Activated CD4-positive, CD25-positive, alpha-beta regulatory T cell (primary cell): ENCODE measurements at regions not wholly inside any gene's neighbourhood (a gene's known extent, or its start where the extent isn't known, plus 50 kb on each side); places are given as distances from the start of the nearest gene placed in this dataset.

Experiments used
- DNase-seq, 4 experiments: peaks; one replicate each; lab custom pipeline; 2025; lab: John Stamatoyannopoulos, UW

GRCh38 chr10:131802156-131802915 is 98.5 kb upstream of the PPP2R2D start:
- no peak for DNase-seq

GRCh38 chr10:131802996-131803395 is 97.8 kb upstream of the PPP2R2D start:
- DNase-seq = no peak

- DNase-seq = no peak
Measured at GRCh38 chr10:131803860-131804425, 96.9 kb upstream of the PPP2R2D start.

- no peak for DNase-seq
Measured at GRCh38 chr10:131804551-131805295, 96.1 kb upstream of the PPP2R2D start.

- DNase-seq = no peak
Measured at GRCh38 chr10:131805696-131806095, 95.1 kb upstream of the PPP2R2D start.

GRCh38 chr10:131806146-131806545 is 94.7 kb upstream of the PPP2R2D start:
- DNase-seq = no peak

- DNase-seq = no peak
Measured at GRCh38 chr10:131806646-131807317, 94.0 kb upstream of the PPP2R2D start.

- no peak for DNase-seq
Measured at GRCh38 chr10:131808370-131808930, 92.4 kb upstream of the PPP2R2D start.

- no peak for DNase-seq
Measured at GRCh38 chr10:131810036-131810804, 90.6 kb upstream of the PPP2R2D start.

- DNase-seq = no peak
Measured at GRCh38 chr10:131810805-131811629, 89.8 kb upstream of the PPP2R2D start.

- no peak for DNase-seq
Measured at GRCh38 chr10:131811630-131812403, 89.0 kb upstream of the PPP2R2D start.

- no peak for DNase-seq
Measured at GRCh38 chr10:131812736-131813604, 87.8 kb upstream of the PPP2R2D start.

GRCh38 chr10:131814567-131815265 is 86.1 kb upstream of the PPP2R2D start:
- no peak for DNase-seq

- no peak for DNase-seq
Measured at GRCh38 chr10:131815266-131816156, 85.3 kb upstream of the PPP2R2D start.

- no peak for DNase-seq
Measured at GRCh38 chr10:131816157-131816775, 84.5 kb upstream of the PPP2R2D start.

GRCh38 chr10:131816941-131817700 is 83.7 kb upstream of the PPP2R2D start:
- no peak for DNase-seq
